ENCODE measurements at regions not wholly inside any gene's neighbourhood (a gene's known extent, or its start where the extent isn't known, plus 50 kb on each side); places are given as distances from the start of the nearest gene placed in this dataset.
"Not testable (repeated sequence)": the region's sequence is repeated elsewhere in the genome, so short reads cannot be mapped to it uniquely, and the experiment has no call there.

- FAIRE-seq = no peak
Observed at GRCh38 chr1:208731981-208732821, 488.0 kb upstream of the PLXNA2 start.

DNA sequence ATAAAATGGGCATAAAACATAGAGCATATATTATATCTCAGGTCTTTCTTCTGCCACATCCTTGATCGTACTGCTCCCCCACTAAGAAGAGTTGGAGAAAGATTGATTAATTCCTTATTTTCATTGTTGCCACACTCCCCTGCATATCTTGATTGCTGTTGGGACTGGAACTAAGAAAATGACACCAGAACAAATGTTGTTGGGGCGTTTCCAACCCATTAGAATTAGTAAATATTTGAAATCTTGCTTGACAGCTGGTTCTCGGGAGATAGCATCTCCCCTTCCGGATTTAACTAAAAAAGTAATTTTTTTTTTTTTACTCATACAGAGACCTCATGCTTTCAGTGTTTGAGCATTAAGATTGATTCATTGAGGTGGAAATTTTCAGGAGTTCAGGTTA, 493.0 kb upstream of the PLXNA2 start:
- FAIRE-seq = no peak

GRCh38 chr1:208737922-208738321, 493.7 kb upstream of the PLXNA2 start:
- no peak for FAIRE-seq

- not testable (repeated sequence) for FAIRE-seq
Observed at GRCh38 chr1:208739636-208740035, 495.5 kb upstream of the PLXNA2 start.

GRCh38 chr1:208741296-208741695, 497.1 kb upstream of the PLXNA2 start:
- no peak for FAIRE-seq

- FAIRE-seq = no peak
Observed at GRCh38 chr1:208743361-208743760, 499.2 kb upstream of the PLXNA2 start.

DNA sequence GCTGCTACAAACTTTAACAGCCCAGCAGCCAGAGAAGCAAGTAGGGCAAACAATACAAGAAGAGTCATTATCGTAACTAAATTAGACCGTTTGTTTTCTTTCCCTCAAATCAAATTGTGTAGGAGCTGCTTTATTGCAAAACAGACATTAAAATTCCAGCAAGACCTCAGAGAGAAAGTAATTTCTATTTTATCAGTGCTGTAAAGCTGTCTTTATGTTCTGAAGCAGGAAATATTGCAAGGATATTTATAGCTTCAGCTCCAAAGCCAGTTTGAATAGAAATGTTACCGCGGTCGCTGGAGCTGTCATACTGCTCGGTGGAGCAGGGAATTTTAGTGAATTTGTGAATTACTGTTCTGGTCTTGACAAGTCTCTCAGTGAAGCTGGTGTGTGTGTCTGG, 503.8 kb upstream of the PLXNA2 start:
- no peak for FAIRE-seq

GRCh38 chr1:208748387-208749165, 504.4 kb upstream of the PLXNA2 start:
- no peak for FAIRE-seq

DNA sequence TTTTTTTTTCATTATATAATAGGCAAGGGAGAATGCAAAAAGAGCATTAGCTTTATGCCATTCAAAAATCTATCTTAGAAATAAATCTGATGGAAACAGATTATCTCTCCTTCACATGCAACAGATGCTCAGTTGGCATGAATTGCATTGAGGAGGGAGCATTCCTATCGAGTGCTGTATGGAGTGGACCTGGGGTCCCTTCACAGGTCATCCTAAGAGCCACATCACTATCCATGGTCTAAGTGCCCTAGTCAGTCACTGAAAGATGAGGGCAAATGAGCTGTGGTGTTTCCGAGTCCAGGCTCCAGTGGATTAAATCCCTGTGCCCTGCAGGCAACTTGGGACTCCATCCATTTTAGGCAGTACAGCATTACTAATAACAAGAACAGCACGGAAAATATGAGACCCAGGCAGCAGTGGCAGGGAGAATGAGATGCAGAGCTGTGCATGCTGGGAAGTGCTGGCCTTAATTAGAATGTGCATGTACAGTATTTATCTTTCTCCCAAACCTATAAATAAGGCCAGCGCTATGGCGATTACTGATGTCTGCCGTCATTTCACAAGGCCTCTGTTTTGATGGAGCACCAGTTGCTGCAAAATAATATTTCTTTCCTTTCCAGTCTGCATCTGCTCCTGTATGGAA, 512.3 kb upstream of the PLXNA2 start:
- FAIRE-seq = no peak

DNA sequence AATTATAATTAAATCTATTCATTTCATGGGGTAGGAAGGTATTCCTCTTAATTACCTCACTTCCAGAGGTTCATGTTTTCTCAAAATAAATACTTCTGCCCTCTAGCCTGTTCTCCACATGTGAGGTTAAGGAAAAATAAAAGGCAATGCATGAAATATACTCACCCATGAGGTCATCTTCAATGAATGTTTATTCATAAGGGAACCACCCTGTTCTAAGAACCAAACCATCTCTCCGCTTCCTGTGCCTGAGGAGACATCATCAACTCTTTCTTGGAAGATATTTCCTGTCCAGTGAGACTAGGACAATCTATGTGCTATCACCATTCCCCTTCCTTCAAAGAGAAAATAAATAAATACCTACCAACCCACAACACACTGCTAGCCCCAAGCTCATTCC, 513.7 kb upstream of the PLXNA2 start:
- no peak for FAIRE-seq

GRCh38 chr1:208759255-208759654, 515.1 kb upstream of the PLXNA2 start:
- no peak for FAIRE-seq

- no peak for FAIRE-seq
Observed at GRCh38 chr1:208763971-208764370, 519.8 kb upstream of the PLXNA2 start.

DNA sequence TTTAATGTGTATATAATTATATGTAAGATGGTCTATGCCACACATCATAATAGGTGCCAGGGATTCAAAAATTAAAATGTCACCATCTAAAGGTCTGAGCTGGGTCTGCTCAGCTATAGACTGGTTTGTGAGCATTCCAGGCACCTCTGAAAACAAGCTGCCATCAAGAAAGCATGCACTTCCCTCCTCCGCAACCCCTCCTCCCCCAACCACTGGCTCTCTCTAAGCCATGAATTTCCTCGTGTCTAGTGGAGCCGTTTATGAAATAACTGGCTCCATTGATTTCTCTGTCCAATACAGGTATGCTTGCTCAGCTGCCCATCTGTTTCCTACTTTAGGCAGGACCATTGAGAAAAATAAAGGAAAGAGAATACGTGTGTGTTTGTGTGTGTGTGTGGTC, 522.6 kb upstream of the PLXNA2 start:
- no peak for FAIRE-seq

GRCh38 chr1:208767816-208768215, 523.6 kb upstream of the PLXNA2 start:
- no peak for FAIRE-seq

DNA sequence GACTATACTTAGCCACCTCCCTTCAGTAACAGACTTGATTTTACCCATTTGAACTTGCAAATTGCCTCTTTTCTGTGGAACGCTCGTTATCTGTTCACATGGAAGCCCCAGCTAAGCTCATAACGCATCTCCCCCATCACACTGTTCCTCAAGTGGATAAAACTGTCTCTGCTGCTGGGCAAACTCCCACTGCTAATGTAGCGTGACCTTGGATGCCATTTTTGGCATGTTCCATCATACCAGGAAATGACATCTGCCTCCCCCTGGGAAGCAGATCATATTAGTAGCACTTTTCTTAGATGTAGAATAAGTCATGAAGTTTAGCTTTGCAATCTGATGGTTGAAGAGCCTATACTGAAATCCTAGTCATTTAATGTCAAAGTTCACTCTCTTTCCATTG, 528.7 kb upstream of the PLXNA2 start:
- FAIRE-seq = no peak

GRCh38 chr1:208775841-208776240, 531.7 kb upstream of the PLXNA2 start:
- FAIRE-seq = no peak

DNA sequence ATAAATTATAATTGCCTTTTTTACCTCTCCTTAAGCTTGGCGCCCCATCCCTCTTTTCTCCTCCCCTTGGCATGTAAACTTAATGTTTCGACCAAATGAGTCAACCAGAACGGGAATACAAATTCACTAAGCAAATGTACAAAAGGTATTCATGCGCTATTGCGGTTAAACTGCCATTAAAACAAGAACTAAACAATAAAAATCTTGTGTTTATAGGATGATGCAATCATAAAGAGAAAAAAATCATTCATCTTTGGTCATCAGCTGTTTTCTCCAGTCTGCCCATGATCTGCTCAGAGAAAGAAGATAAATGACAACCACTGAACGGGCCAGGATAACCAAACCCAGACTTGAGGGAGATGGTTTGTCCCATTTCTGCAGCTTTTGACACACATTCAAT, 534.2 kb upstream of the PLXNA2 start:
- FAIRE-seq = no peak

DNA sequence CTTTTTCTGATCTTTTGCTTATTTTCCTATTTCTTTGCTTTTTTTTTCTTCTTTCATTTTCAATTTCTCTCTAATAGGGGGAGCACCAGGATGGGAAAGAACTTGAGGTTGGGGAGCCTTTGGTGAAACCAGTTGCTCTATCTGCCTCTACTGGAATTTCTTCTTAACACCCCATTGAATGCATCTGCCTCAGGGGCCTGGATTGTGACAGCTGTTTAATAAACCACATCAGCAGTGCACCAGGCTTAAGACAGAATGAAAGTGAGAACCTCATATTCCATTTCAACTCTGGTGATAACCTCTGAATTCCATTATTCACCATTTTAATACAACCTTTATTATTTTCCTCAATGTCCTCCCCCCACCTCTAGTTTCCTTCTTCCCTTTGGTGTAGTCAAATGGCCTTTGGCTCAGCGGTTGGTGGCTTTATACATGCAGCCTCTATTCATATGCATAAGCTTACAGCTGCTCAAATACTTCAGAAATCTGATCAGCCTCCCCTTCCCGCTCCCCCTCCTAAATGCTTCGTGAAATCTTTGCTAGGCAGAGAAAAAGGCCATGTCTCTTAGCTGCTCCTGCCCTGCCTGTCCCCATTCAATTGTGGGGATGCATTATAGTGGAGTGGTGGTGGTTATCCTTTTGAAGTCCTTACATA, 537.3 kb upstream of the PLXNA2 start:
- no peak for FAIRE-seq

GRCh38 chr1:208782186-208782585, 538.0 kb upstream of the PLXNA2 start:
- FAIRE-seq = no peak

DNA sequence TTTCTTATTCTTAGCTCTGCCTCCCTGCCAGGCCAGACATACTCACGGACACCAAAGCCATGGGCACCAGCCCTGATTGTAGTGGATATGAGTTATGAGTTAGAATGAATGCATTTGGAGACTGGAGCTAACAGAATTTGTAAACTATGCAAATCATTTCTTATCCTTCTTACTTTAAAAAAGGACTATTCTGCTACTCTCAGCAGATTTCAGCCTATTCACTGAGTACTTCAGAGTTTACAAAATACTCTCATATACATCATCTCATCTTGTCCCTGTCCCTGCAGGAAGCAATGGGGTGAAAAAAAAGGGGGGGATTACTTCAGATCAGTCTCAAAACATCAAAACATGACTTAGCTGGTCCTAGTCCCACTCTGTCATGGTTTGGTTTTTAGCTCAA, 541.4 kb upstream of the PLXNA2 start:
- FAIRE-seq = no peak

DNA sequence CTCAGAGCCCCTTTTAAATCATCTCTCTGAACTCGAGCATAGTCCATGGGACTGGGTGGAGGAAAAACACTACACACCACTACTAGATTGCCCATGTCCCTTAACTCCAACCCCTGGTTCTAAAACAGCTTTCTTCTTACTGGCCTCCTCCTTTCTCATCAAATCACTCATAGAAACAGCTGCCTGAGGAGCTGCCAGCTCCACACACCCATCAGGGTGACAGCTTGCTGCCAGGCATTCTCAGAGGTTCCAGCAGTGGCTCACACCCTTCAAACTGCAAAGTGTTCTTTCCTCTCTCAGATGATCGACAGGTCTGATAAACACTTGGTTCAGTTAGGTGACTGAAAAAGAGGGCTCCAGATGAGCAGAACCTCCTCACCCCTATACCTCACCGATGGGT, 543.0 kb upstream of the PLXNA2 start:
- no peak for FAIRE-seq

GRCh38 chr1:208788013-208788540, 543.9 kb upstream of the PLXNA2 start:
- no peak for FAIRE-seq

DNA sequence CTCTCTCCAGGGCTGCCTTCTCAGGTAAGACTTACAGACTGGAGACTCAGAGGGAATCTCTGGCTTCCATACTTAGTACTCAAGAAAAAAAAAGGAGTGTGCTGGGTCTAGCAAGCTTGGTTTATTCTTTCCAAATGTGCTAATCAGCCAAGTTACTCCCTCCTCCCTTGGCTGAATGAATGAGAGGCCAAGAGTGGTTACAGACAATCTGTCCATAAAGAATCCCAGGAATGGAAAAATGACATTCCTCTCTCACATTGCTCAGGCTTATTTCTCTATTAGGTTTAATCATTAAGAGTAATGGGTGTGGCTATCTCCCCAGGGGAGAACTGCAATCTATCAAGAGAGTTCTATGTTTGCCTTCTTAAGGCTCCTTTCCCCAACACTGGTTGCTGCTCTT, 547.3 kb upstream of the PLXNA2 start:
- FAIRE-seq = no peak
